ENCODE measurements at regions not wholly inside any gene's neighbourhood (a gene's known extent, or its start where the extent isn't known, plus 50 kb on each side); places are given as distances from the start of the nearest gene placed in this dataset.
"Not testable (repeated sequence)": the region's sequence is repeated elsewhere in the genome, so short reads cannot be mapped to it uniquely, and the experiment has no call there.

DNA sequence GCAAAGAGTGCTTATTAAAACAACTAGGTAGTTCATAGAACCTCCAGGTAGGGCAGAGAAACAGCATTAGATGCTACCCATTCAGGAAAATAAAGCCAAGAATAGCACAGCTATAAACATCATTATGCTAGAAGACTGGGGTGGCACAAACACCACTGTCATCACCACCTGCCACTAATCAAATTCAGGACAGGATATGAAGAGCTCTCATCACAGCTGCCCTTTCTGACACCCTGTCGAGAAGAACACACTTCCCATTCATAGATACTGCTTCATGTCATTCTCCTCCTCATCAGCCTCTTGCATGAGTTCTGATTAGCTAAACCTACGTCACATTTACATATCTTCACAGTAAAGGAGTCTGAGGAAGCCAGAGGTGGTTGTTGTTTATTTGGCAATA is 692.3 kb upstream of the HS3ST1 start:
- DNase-seq = no peak
- H3K4me1 ChIP-seq = peaks cover 9% of the 10 kb centered on the region
- no peaks in the 10 kb centered on the region for H3K27me3 ChIP-seq (ENCODE audit: low read depth)
- H3K4me3 ChIP-seq = no peak overlapping the region
- no peaks in the 10 kb centered on the region for H3K36me3 ChIP-seq
- H3K27ac ChIP-seq = no peak overlapping the region
- H3K9me3 ChIP-seq = no peaks in the 10 kb centered on the region
- TF ChIP-seq, protein P1, sequence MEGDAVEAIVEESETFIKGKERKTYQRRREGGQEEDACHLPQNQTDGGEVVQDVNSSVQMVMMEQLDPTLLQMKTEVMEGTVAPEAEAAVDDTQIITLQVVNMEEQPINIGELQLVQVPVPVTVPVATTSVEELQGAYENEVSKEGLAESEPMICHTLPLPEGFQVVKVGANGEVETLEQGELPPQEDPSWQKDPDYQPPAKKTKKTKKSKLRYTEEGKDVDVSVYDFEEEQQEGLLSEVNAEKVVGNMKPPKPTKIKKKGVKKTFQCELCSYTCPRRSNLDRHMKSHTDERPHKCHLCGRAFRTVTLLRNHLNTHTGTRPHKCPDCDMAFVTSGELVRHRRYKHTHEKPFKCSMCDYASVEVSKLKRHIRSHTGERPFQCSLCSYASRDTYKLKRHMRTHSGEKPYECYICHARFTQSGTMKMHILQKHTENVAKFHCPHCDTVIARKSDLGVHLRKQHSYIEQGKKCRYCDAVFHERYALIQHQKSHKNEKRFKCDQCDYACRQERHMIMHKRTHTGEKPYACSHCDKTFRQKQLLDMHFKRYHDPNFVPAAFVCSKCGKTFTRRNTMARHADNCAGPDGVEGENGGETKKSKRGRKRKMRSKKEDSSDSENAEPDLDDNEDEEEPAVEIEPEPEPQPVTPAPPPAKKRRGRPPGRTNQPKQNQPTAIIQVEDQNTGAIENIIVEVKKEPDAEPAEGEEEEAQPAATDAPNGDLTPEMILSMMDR (IDR thresholded peaks at IDR 0.05) = no peak
- ATAC-seq = no peak
- intact Hi-C loops (cut with DNase I) = no loop called here

DNA sequence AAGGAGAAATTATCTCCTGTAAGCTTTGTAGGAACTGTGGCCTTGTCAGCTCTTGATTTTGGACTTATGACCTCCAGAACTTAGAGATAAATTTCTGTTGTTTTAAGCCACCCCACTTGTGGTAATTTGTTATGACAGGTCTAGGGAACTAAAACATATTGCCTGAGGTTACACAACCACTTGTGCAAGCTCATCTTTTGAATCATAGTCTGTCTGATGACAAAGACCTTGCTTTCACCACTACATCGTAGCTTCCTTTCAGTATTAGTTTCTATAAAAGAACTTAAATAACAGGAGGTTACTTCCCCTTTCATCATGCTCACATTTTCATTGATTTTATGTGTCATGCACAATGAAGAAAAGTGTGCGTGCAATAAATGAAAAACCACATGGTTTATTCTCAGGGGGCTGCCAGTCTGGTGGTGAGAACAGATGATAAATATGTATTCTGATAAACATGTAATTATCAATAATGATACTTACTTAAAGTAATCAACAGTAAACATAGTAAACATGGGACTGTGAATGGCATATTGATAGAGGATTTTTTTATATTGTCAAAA is 690.0 kb upstream of the HS3ST1 start:
- Histone ChIP-seq H3K4me1 (peaks cover 9% of the 10 kb centered on the region), H3K36me3 (no peaks in the 10 kb centered on the region), H3K4me3 (no peak overlapping the region), H3K27me3 (ENCODE audit: low read depth) (no peaks in the 10 kb centered on the region), H3K9me3 (no peaks in the 10 kb centered on the region), H3K27ac (no peak overlapping the region)
- TF ChIP-seq, protein P1 (IDR thresholded peaks at IDR 0.05) = no peak
- DNase-seq (no peak), ATAC-seq (peak; percentile 67 to 77)
- intact Hi-C loops (cut with DNase I) = no loop called here

GRCh38 chr4:12116009-12116552 is 687.4 kb upstream of the HS3ST1 start:
- Histone ChIP-seq H3K4me1 (peaks cover 9% of the 10 kb centered on the region), H3K9me3 (no peaks in the 10 kb centered on the region), H3K4me3 (no peak overlapping the region), H3K36me3 (no peaks in the 10 kb centered on the region), H3K27me3 (ENCODE audit: low read depth) (no peaks in the 10 kb centered on the region), H3K27ac (no peak overlapping the region)
- intact Hi-C loops (cut with DNase I) = no loop called here
- peak in 1 of 2 donors; percentile 39 for ATAC-seq
- TF ChIP-seq, protein P1 (IDR thresholded peaks at IDR 0.05) = no peak
- DNase-seq = no peak

- Histone ChIP-seq H3K4me1 (no peaks in the 10 kb centered on the region), H3K4me3 (no peak overlapping the region), H3K9me3 (no peaks in the 10 kb centered on the region), H3K36me3 (no peaks in the 10 kb centered on the region), H3K27me3 (ENCODE audit: low read depth) (no peaks in the 10 kb centered on the region), H3K27ac (no peak overlapping the region)
- intact Hi-C loops (cut with DNase I) = no loop called here
- TF ChIP-seq, protein P1 (IDR thresholded peaks at IDR 0.05) = no peak
- no peak for DNase-seq
- ATAC-seq = no peak
These were observed 681.9 kb upstream of the HS3ST1 start for GRCh38 chr4:12110627-12111026.

DNA sequence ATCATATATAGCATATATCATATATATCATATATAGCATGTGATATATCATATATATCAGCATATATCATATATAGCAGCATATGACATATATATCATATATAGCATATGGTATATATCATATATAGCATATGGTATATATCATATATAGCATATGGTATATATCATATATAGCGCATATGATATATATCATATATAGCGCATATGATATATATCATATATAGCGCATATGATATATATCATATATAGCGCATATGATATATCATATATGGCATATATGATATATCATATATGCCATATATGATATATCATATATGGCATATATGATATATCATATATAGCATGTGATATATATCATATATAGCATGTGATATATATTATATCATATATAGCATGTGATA is 680.4 kb upstream of the HS3ST1 start:
- H3K36me3 ChIP-seq; ATAC-seq; H3K27me3 ChIP-seq (ENCODE audit: low read depth); intact Hi-C loops (cut with DNase I); H3K9me3 ChIP-seq; H3K27ac ChIP-seq; DNase-seq; H3K4me3 ChIP-seq; H3K4me1 ChIP-seq: not testable (repeated sequence)

- ATAC-seq (no peak), DNase-seq (no peak)
- Histone ChIP-seq H3K4me1 (no peaks in the 10 kb centered on the region), H3K4me3 (no peak overlapping the region), H3K27ac (no peak overlapping the region), H3K9me3 (no peaks in the 10 kb centered on the region), H3K36me3 (no peaks in the 10 kb centered on the region), H3K27me3 (ENCODE audit: low read depth) (no peaks in the 10 kb centered on the region)
- intact Hi-C loops (cut with DNase I) = no loop called here
- TF ChIP-seq, protein P1 (IDR thresholded peaks at IDR 0.05) = no peak
These were observed 676.8 kb upstream of the HS3ST1 start for GRCh38 chr4:12105519-12105918.

- intact Hi-C loops (cut with DNase I); H3K27ac ChIP-seq; H3K9me3 ChIP-seq; H3K27me3 ChIP-seq (ENCODE audit: low read depth); H3K4me1 ChIP-seq; H3K36me3 ChIP-seq; H3K4me3 ChIP-seq; DNase-seq; ATAC-seq: not testable (repeated sequence)
These were observed 661.2 kb upstream of the HS3ST1 start for GRCh38 chr4:12089920-12090319.

Data from lower lobe of right lung (tissue), 2 donors.